A549 (cell line): ENCODE measurements at regions not wholly inside any gene's neighbourhood (a gene's known extent, or its start where the extent isn't known, plus 50 kb on each side); places are given as distances from the start of the nearest gene placed in this dataset.

Experiments
- ATAC-seq, 2 experiments: fragments of 200-7000 bp in 1 of 2; fragments of >200 bp in 1 of 2; cut with Nextera tagmentation in 1 of 2; cut with Tn5 transposase in 1 of 2; 3 replicates each; pipeline versions ENCODE4 v1.8.0 to v1.9.1; 2018 to 2020; ENCODE audit warnings: mild to moderate bottlenecking in 1 of 2, moderate library complexity in 1 of 2
- CTCF ChIA-PET: fragments of 300-600 bp; sonication (Branson Sonifier 250); formaldehyde crosslinking; extraction: SDS; loops from one replicate; lab custom pipeline; 2021; ENCODE audit warnings: antibody characterized with exemption, inconsistent platforms; lab: Yijun Ruan, JAX
- POLR2A ChIA-PET: fragments of 350-600 bp; formaldehyde crosslinking; extraction: SDS; loops from one replicate; lab custom pipeline; 2021; ENCODE audit warnings: antibody characterized with exemption, inconsistent platforms; lab: Yijun Ruan, JAX
- DNase-seq, 2 experiments: peaks; one replicate each; pipeline versions ENCODE4 v3.0.0 to v3.0.0-alpha.2; 2011 to 2016; ENCODE audit warnings: low read depth in 1 of 2, low spot score in 1 of 2
- FAIRE-seq: peaks from 2 replicates; lab custom pipeline; 2011; peaks lifted over from hg19 to GRCh38; lab: Jason Lieb, UNC
- H3K27ac ChIP-seq, 2 experiments: fragments of >200 bp; sonication (Bioruptor Twin); formaldehyde crosslinking; 3 replicates each; pipeline ENCODE4 v1.5.1; 2016 to 2017
- H3K4me1 ChIP-seq: fragments of >200 bp; sonication (Bioruptor Twin); formaldehyde crosslinking; 3 replicates; pipeline ENCODE4 v1.6.1; 2016
- H3K4me2 ChIP-seq: fragments of >200 bp; sonication (Bioruptor Twin); formaldehyde crosslinking; 3 replicates; pipeline ENCODE4 v1.6.1; 2016
- H3K4me3 ChIP-seq: fragments of >200 bp; sonication (Bioruptor Twin); formaldehyde crosslinking; 3 replicates; pipeline ENCODE4 v1.5.1; 2016
- H3K9me3 ChIP-seq: fragments of >200 bp; sonication (Bioruptor Twin); formaldehyde crosslinking; 3 replicates; pipeline ENCODE4 v1.6.1; 2016
- BHLHE40 ChIP-seq: IDR thresholded peaks from 2 replicates; pipeline ENCODE4 v1.6.1; 2012; ENCODE audit warnings: low read depth, low read length, inconsistent platforms
- CBX2 ChIP-seq: fragments of 200-600 bp; sonication (generic); IDR thresholded peaks from 2 replicates; pipeline ENCODE4 v1.6.1; 2016; ENCODE audit warnings: low read depth, mild to moderate bottlenecking, borderline replicate concordance
- CEBPB ChIP-seq, 2 experiments: fragments of >200 bp in 1 of 2; sonication (Bioruptor Twin) in 1 of 2; formaldehyde crosslinking in 1 of 2; IDR thresholded peaks; 2 replicates each; pipeline ENCODE4 v1.6.1; 2012 to 2016
- EHMT2 ChIP-seq: fragments of 200-600 bp; sonication (generic); IDR thresholded peaks from 2 replicates; pipeline ENCODE4 v1.6.1; 2016; ENCODE audit warnings: antibody characterized with exemption, low read depth, mild to moderate bottlenecking, moderate library complexity
- EP300 ChIP-seq, 2 experiments: fragments of >200 bp; sonication (Bioruptor Twin); formaldehyde crosslinking; IDR thresholded peaks; 2 replicates in 1 of 2; 3 replicates in 1 of 2; pipeline ENCODE4 v1.6.1; 2016 to 2017
- ESRRA ChIP-seq: fragments of 150-350 bp; IDR thresholded peaks from 2 replicates; pipeline ENCODE4 v1.6.1; 2014; ENCODE audit warnings: mild to moderate bottlenecking, low read length, borderline replicate concordance
- FOSL2 ChIP-seq, 2 experiments: fragments of 450-650 bp in 1 of 2; fragments of >200 bp in 1 of 2; sonication (Bioruptor Twin) in 1 of 2; formaldehyde crosslinking; IDR thresholded peaks; 2 replicates each; pipeline versions ENCODE4 v1.5.0 to v1.6.1; 2016 to 2020; ENCODE audit warnings: mild to moderate bottlenecking in 1 of 2, moderate library complexity in 1 of 2
- FOXS1 ChIP-seq: fragments of 250-450 bp; sonication (Bioruptor Pico); IDR thresholded peaks from 2 replicates; pipeline ENCODE4 v1.5.0; 2020; ENCODE audit warnings: mild to moderate bottlenecking, moderate library complexity
- HDAC2 ChIP-seq: fragments of 200-600 bp; sonication (generic); IDR thresholded peaks from 2 replicates; pipeline ENCODE4 v1.6.1; 2016
- HEYL ChIP-seq: fragments of 250-450 bp; sonication (Bioruptor Pico); IDR thresholded peaks from 2 replicates; pipeline ENCODE4 v1.8.0; 2021; ENCODE audit warnings: mild to moderate bottlenecking, moderate library complexity
- HOXA7 ChIP-seq: fragments of 250-450 bp; sonication (Bioruptor Pico); IDR thresholded peaks from 2 replicates; pipeline ENCODE4 v1.5.0; 2020; ENCODE audit warnings: mild to moderate bottlenecking, moderate library complexity
- HOXB5 ChIP-seq: fragments of 250-450 bp; sonication (Bioruptor Pico); IDR thresholded peaks from 2 replicates; pipeline ENCODE4 v1.5.0; 2020; ENCODE audit warnings: mild to moderate bottlenecking, moderate library complexity
- JUN ChIP-seq, 2 experiments: fragments of >200 bp; sonication (Bioruptor Twin); formaldehyde crosslinking; IDR thresholded peaks; 2 replicates in 1 of 2; 3 replicates in 1 of 2; pipeline ENCODE4 v1.6.1; 2016 to 2017
- MAFK ChIP-seq: fragments of 450-650 bp; IDR thresholded peaks from 2 replicates; pipeline ENCODE4 v1.6.1; 2014; ENCODE audit not compliant: partially characterized antibody
- NR3C1 ChIP-seq: fragments of >200 bp; sonication (Bioruptor Twin); formaldehyde crosslinking; IDR thresholded peaks from 3 replicates; pipeline ENCODE4 v1.6.1; 2017
- PHF8 ChIP-seq: fragments of 200-600 bp; sonication (generic); IDR thresholded peaks from 2 replicates; pipeline ENCODE4 v1.6.1; 2016; ENCODE audit warnings: low read depth, mild to moderate bottlenecking, antibody characterized with exemption, moderate library complexity, borderline replicate concordance
- POLR2AphosphoS2 ChIP-seq: conservative IDR thresholded peaks from 2 replicates; pipeline ENCODE4 v1.6.1; 2012; ENCODE audit warnings: low read length, improper control_type of control experiment, inconsistent platforms
- RAD21 ChIP-seq, 2 experiments: fragments of >200 bp in 1 of 2; sonication (Bioruptor Twin) in 1 of 2; formaldehyde crosslinking in 1 of 2; IDR thresholded peaks in 1 of 2; conservative IDR thresholded peaks in 1 of 2; 2 replicates in 1 of 2; 3 replicates in 1 of 2; pipeline ENCODE4 v1.6.1; 2012 to 2018; ENCODE audit warnings: inconsistent platforms in 1 of 2
- RARB ChIP-seq: fragments of 250-450 bp; sonication (Bioruptor Pico); IDR thresholded peaks from 2 replicates; pipeline ENCODE4 v1.8.0; 2021; ENCODE audit warnings: mild to moderate bottlenecking, moderate library complexity
- RFX5 ChIP-seq: fragments of 450-650 bp; IDR thresholded peaks from 2 replicates; pipeline ENCODE4 v1.7.1; 2014; ENCODE audit warnings: antibody characterized with exemption, mild to moderate bottlenecking, moderate library complexity
- RNF2 ChIP-seq: fragments of 200-600 bp; sonication (generic); IDR thresholded peaks from 2 replicates; pipeline ENCODE4 v1.6.1; 2016; ENCODE audit warnings: low read depth, mild to moderate bottlenecking, antibody characterized with exemption, moderate library complexity, borderline replicate concordance
- TFCP2L1 ChIP-seq: fragments of 250-450 bp; sonication (Bioruptor Pico); IDR thresholded peaks from 2 replicates; pipeline ENCODE4 v1.5.0; 2021; ENCODE audit warnings: mild to moderate bottlenecking
- ZFP36 ChIP-seq: fragments of 450-650 bp; IDR thresholded peaks from 2 replicates; pipeline ENCODE4 v1.6.1; 2014; ENCODE audit warnings: borderline replicate concordance; ENCODE audit not compliant: partially characterized antibody
- ZNF302 ChIP-seq: fragments of 250-450 bp; sonication (Bioruptor Pico); IDR thresholded peaks from 2 replicates; pipeline ENCODE4 v1.9.0; 2021; ENCODE audit warnings: inconsistent platforms, mild to moderate bottlenecking, moderate library complexity
- ZSCAN20 ChIP-seq: fragments of 250-450 bp; sonication (Bioruptor Pico); IDR thresholded peaks from 2 replicates; pipeline ENCODE4 v1.8.0; 2022; ENCODE audit warnings: mild to moderate bottlenecking, moderate library complexity
- WGBS: methylation state at CpG from one replicate; pipeline ENCODE4 v1.1.6; 2017; ENCODE audit errors: missing lambda C conversion rate; 5-methylcytosine and 5-hydroxymethylcytosine counted together
- TF ChIP-seq, protein P1 (sequence below): fragments of 250-450 bp; sonication (Bioruptor Pico); IDR thresholded peaks from 2 replicates; pipeline ENCODE4 v1.5.0; 2020; ENCODE audit warnings: low read depth, mild to moderate bottlenecking, moderate library complexity
- TF ChIP-seq, protein P2 (sequence below): fragments of >200 bp; sonication (Bioruptor Twin); formaldehyde crosslinking; IDR thresholded peaks from 3 replicates; pipeline ENCODE4 v1.6.1; 2016

DNA sequence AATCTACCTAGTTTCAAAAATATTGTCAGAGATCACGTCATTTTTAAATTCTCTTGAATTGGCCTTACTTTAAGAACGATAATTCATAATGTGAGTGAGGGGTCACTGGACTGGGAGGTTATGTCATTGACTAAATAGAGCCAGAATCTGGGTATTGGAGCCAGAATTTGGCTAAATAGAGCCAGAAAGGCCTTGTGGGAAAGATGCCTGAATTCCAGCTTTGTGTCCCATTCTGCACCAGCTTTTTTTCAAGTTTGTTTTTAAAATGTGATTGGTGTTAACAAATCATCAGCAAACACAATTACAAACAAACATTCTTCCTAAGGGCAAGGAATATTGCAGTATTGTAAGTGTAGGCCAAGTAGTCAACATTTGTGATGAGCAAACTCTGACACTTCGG, 233.2 kb upstream of the PRKCQ start:
- H3K27ac ChIP-seq, result no peak overlapping the region
- CTCF ChIA-PET, result no interaction called here
- peaks cover 7% of the 10 kb centered on the region; the same call in 2 of the 3 replicates for H3K4me1 ChIP-seq
- no peak for ATAC-seq
- POLR2A ChIA-PET, result no interaction called here
- WGBS, result 66% methylated on average over 3 of the region's 3 CpGs
- H3K4me3 ChIP-seq, result no peak overlapping the region
- no peak for FAIRE-seq
- no peaks in the 10 kb centered on the region for H3K9me3 ChIP-seq
- TF ChIP-seq, protein P1, sequence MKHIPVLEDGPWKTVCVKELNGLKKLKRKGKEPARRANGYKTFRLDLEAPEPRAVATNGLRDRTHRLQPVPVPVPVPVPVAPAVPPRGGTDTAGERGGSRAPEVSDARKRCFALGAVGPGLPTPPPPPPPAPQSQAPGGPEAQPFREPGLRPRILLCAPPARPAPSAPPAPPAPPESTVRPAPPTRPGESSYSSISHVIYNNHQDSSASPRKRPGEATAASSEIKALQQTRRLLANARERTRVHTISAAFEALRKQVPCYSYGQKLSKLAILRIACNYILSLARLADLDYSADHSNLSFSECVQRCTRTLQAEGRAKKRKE (CRISPR knock-in tag), result no peak
- no peak for TF ChIP-seq RFX5
- TF ChIP-seq RNF2, result no peak
- TF ChIP-seq HOXA7 (CRISPR knock-in tag), result no peak
- no peak for TF ChIP-seq ZFP36
- no peak overlapping the region for H3K4me2 ChIP-seq
- DNase-seq, result no peak

DNA sequence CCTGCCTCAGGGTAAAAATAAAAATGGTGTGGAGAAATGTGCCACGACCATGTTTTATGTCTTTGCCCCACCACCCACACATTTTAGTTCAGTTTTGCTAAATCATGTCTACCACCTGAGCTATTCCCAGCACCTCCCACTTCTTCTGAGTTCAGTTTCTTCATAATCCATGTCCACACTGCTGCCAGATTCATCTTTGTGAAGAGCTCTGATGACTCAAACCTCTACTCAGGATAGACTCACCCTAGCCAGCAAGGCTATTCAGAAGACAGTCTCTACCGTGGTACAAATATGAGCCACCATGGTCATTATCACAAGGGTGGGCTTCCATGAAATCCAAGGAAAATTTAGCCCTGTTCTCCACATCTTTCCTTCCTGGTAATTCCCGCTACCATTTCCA, 231.1 kb upstream of the PRKCQ start:
- WGBS, result 53% methylated on average over 3 of the region's 3 CpGs
- no peak for ATAC-seq

DNA sequence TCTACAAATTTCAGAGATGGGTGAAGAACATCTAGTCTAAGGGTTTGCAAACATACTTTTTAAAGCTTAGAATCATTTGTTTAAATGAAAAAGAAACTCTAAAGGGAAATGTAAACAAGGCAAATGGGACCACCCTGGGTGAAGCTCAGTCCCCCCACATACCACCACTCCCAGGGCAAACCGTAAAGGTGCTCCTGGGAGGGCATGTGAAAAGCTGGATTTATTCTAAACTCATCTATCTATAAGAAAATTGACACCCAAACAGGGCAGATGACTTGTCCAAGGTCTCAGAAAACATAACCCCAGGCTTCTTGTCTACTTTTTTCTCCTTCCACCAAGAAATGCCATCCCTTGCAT, 223.3 kb upstream of the PRKCQ start:
- Histone ChIP-seq H3K4me2 (no peak overlapping the region), H3K9me3 (no peaks in the 10 kb centered on the region), H3K27ac (no peak overlapping the region), H3K4me3 (no peak overlapping the region), H3K4me1 (no peaks in the 10 kb centered on the region)
- TF ChIP-seq RAD21 (conservative IDR thresholded peaks at IDR 0.05 in 1 of 2, IDR thresholded peaks at IDR 0.05 in 1 of 2) (no peak), CBX2 (no peak), ZNF302 (CRISPR knock-in tag) (no peak), HDAC2 (no peak), PHF8 (no peak), ZSCAN20 (CRISPR knock-in tag) (no peak), EHMT2 (no peak), FOXS1 (CRISPR knock-in tag) (no peak), MAFK (no peak), EP300 (IDR thresholded peaks at IDR 0.05) (no peak), RFX5 (no peak)
- ChIA-PET CTCF (no interaction called here), POLR2A (no interaction called here)
- DNase-seq, result no peak
- WGBS, result 77% methylated on average over 1 of the region's 1 CpG
- FAIRE-seq, result no peak
- ATAC-seq, result no peak

More for the DNA sequence above, 231.1 kb upstream of the PRKCQ start:
- Histone ChIP-seq H3K4me3 (no peak overlapping the region), H3K4me2 (no peak overlapping the region), H3K4me1 (no peaks in the 10 kb centered on the region), H3K27ac (no peak overlapping the region), H3K9me3 (no peaks in the 10 kb centered on the region)
- POLR2A ChIA-PET, result no interaction called here
- DNase-seq (no peak), FAIRE-seq (no peak)
- CTCF ChIA-PET, result no interaction called here
- no peak for TF ChIP-seq FOSL2 (IDR thresholded peaks at IDR 0.05)
- no peak for TF ChIP-seq FOSL2 (CRISPR knock-in tag; IDR thresholded peaks at IDR 0.05)
- no peak for TF ChIP-seq HOXA7 (CRISPR knock-in tag)
- TF ChIP-seq HOXB5 (CRISPR knock-in tag), result no peak
- TF ChIP-seq TFCP2L1, result no peak
- no peak for TF ChIP-seq RARB
- TF ChIP-seq EHMT2, result no peak
- TF ChIP-seq ESRRA, result no peak
- no peak for TF ChIP-seq POLR2AphosphoS2
- TF ChIP-seq, protein P1 (CRISPR knock-in tag), result no peak
- no peak for TF ChIP-seq JUN (IDR thresholded peaks at IDR 0.05)
- no peak for TF ChIP-seq RNF2
- TF ChIP-seq HEYL (CRISPR knock-in tag), result no peak
- no peak for TF ChIP-seq CBX2
- TF ChIP-seq NR3C1, result no peak
- no peak for TF ChIP-seq FOXS1 (CRISPR knock-in tag)
- TF ChIP-seq RFX5, result no peak
- TF ChIP-seq, protein P2, sequence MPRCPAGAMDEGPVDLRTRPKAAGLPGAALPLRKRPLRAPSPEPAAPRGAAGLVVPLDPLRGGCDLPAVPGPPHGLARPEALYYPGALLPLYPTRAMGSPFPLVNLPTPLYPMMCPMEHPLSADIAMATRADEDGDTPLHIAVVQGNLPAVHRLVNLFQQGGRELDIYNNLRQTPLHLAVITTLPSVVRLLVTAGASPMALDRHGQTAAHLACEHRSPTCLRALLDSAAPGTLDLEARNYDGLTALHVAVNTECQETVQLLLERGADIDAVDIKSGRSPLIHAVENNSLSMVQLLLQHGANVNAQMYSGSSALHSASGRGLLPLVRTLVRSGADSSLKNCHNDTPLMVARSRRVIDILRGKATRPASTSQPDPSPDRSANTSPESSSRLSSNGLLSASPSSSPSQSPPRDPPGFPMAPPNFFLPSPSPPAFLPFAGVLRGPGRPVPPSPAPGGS, result no peak
- no peak for TF ChIP-seq CEBPB (IDR thresholded peaks at IDR 0.05)
- TF ChIP-seq BHLHE40, result no peak
